ENCODE measurements at regions not wholly inside any gene's neighbourhood (a gene's known extent, or its start where the extent isn't known, plus 50 kb on each side); places are given as distances from the start of the nearest gene placed in this dataset.

GRCh38 chr1:157287462-157287861 lies 149.3 kb upstream of the ETV3 start:
- TF ChIP-seq CTCF (IDR thresholded peaks at IDR 0.05; ENCODE audit: low read depth, low read length, poor library complexity, severe bottlenecking) (no peak), EZH2phosphoT487 (IDR thresholded peaks at IDR 0.05; ENCODE audit: borderline replicate concordance, low read length) (no peak)
